ENCODE measurements at regions not wholly inside any gene's neighbourhood (a gene's known extent, or its start where the extent isn't known, plus 50 kb on each side); places are given as distances from the start of the nearest gene placed in this dataset.

GRCh38 chr7:54215424-54215823, 326.8 kb upstream of the VSTM2A start:
- TF ChIP-seq CTCF (conservative IDR thresholded peaks at IDR 0.05; ENCODE audit: low read length) (no peak), EZH2phosphoT487 (IDR thresholded peaks at IDR 0.05; ENCODE audit: borderline replicate concordance) (no peak)

Measured in Loucy (cell line).